Loucy (cell line): ENCODE measurements at regions not wholly inside any gene's neighbourhood (a gene's known extent, or its start where the extent isn't known, plus 50 kb on each side); places are given as distances from the start of the nearest gene placed in this dataset.

Experiments used
- H2AFZ ChIP-seq: fragments of 200-600 bp; sonication (generic); 2 replicates; pipeline ENCODE4 v1.6.0; 2016; ENCODE audit warnings: antibody characterized with exemption, mild to moderate bottlenecking, low read length, moderate library complexity
- H3F3A ChIP-seq: fragments of 200-600 bp; 2 replicates; pipeline ENCODE4 v1.6.0; 2016; ENCODE audit warnings: antibody characterized with exemption, low read depth, mild to moderate bottlenecking
- H3K27me3 ChIP-seq: fragments of 200-600 bp; sonication (generic); 2 replicates; pipeline ENCODE4 v1.6.1; 2014; ENCODE audit warnings: low read length, mild to moderate bottlenecking; ENCODE audit not compliant: insufficient read depth, poor library complexity, severe bottlenecking
- H3K36me3 ChIP-seq: fragments of 200-600 bp; sonication (generic); 2 replicates; pipeline ENCODE4 v1.6.1; 2016; ENCODE audit warnings: low read length; ENCODE audit not compliant: insufficient read depth
- H3K4me1 ChIP-seq: fragments of 200-600 bp; sonication (generic); 2 replicates; pipeline ENCODE4 v1.5.1; 2014; ENCODE audit warnings: low read length, mild to moderate bottlenecking; ENCODE audit not compliant: insufficient read depth, poor library complexity, severe bottlenecking
- H3K4me2 ChIP-seq: fragments of 200-600 bp; sonication (generic); 2 replicates; pipeline ENCODE4 v1.6.0; 2014; ENCODE audit warnings: antibody characterized with exemption, low read length, low read depth, mild to moderate bottlenecking; ENCODE audit not compliant: poor library complexity, severe bottlenecking
- H3K4me3 ChIP-seq: fragments of 200-600 bp; sonication (generic); 2 replicates; pipeline ENCODE4 v1.5.1; 2014; ENCODE audit warnings: low read length, mild to moderate bottlenecking, mixed read lengths; ENCODE audit not compliant: poor library complexity, severe bottlenecking
- H3K79me2 ChIP-seq: fragments of 200-600 bp; sonication (generic); 2 replicates; pipeline ENCODE4 v1.6.1; 2014; ENCODE audit warnings: low read length; ENCODE audit not compliant: insufficient read depth
- H3K9ac ChIP-seq: fragments of 200-600 bp; sonication (generic); 2 replicates; pipeline ENCODE4 v1.6.0; 2014; ENCODE audit warnings: mild to moderate bottlenecking, low read depth, low read length, moderate library complexity; ENCODE audit not compliant: poor library complexity, severe bottlenecking
- H3K9me2 ChIP-seq: fragments of 200-600 bp; sonication (generic); replicated peaks from 2 replicates; pipeline ENCODE4 v1.6.1; 2016; ENCODE audit warnings: low read depth, low read length, mixed read lengths
- H3K9me3 ChIP-seq: fragments of 200-600 bp; sonication (generic); 2 replicates; pipeline ENCODE4 v1.6.1; 2014; ENCODE audit warnings: mild to moderate bottlenecking, antibody characterized with exemption, low read length, low read depth; ENCODE audit not compliant: insufficient read depth
- H4K20me1 ChIP-seq: fragments of 200-600 bp; sonication (generic); 2 replicates; pipeline ENCODE4 v1.6.0; 2014; ENCODE audit warnings: antibody characterized with exemption, low read length, mild to moderate bottlenecking; ENCODE audit not compliant: insufficient read depth, poor library complexity, severe bottlenecking
- EZH2phosphoT487 ChIP-seq: fragments of 200-600 bp; IDR thresholded peaks from 2 replicates; pipeline ENCODE4 v1.6.1; 2018; ENCODE audit warnings: antibody characterized with exemption, mild to moderate bottlenecking, moderate library complexity, borderline replicate concordance
- TF ChIP-seq, protein P1 (sequence below): fragments of 200-600 bp; sonication (generic); conservative IDR thresholded peaks from 2 replicates; pipeline ENCODE4 v1.5.1; 2014; ENCODE audit warnings: mild to moderate bottlenecking, antibody characterized with exemption, low read length

- no peaks in the 10 kb centered on the region for H3K9me2 ChIP-seq
- H3K27me3 ChIP-seq, result no peaks in the 10 kb centered on the region
- H3K4me2 ChIP-seq, result no peak overlapping the region
- no peaks in the 10 kb centered on the region for H3K9me3 ChIP-seq
- TF ChIP-seq, protein P1, sequence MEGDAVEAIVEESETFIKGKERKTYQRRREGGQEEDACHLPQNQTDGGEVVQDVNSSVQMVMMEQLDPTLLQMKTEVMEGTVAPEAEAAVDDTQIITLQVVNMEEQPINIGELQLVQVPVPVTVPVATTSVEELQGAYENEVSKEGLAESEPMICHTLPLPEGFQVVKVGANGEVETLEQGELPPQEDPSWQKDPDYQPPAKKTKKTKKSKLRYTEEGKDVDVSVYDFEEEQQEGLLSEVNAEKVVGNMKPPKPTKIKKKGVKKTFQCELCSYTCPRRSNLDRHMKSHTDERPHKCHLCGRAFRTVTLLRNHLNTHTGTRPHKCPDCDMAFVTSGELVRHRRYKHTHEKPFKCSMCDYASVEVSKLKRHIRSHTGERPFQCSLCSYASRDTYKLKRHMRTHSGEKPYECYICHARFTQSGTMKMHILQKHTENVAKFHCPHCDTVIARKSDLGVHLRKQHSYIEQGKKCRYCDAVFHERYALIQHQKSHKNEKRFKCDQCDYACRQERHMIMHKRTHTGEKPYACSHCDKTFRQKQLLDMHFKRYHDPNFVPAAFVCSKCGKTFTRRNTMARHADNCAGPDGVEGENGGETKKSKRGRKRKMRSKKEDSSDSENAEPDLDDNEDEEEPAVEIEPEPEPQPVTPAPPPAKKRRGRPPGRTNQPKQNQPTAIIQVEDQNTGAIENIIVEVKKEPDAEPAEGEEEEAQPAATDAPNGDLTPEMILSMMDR, result no peak
- TF ChIP-seq EZH2phosphoT487, result no peak
- no peaks in the 10 kb centered on the region for H3K4me1 ChIP-seq
- H2AFZ ChIP-seq, result no peak overlapping the region
- no peaks in the 10 kb centered on the region for H3F3A ChIP-seq
- H4K20me1 ChIP-seq, result no peaks in the 10 kb centered on the region
- no peak overlapping the region for H3K9ac ChIP-seq
- no peaks in the 10 kb centered on the region for H3K79me2 ChIP-seq
- no peak overlapping the region for H3K4me3 ChIP-seq
- no peaks in the 10 kb centered on the region for H3K36me3 ChIP-seq
Measured at GRCh38 chr4:45036677-45037076, 310.3 kb upstream of the GNPDA2 start.

DNA sequence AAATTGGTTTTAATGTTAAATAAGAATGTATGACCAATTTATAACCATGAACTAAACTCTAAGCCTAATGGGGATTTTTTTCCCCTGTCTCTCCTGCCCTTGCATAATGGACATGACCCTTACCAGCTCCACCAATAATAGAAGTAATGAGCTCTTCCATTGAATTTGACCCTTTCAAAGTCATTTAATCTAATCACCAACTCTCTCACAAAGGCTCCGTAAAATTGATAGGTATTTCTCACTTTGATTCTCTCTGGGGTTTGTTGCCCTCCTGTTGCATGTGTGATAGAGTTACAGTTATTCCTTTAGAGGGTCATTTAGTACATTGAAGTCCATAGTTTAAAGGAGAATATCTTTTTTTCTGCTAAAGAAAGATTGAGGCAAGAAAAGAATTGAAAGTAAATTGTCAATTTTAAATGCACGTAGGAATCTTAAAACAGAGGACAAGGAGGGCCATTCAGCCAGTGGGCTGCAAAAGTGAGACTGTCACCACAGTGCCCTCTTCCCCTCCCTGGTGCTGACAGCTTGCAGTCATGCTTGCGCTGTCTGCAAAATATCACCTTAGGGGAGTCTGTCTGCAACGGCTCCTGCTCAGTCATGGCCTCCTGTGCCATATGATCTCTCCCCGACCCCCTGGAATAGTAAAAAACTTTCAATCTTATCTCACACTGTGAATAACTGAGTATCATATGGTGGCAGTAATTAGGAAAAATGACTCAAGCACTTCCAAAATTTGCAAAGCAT, 307.5 kb upstream of the GNPDA2 start:
- Histone ChIP-seq H3K4me2 (no peak overlapping the region), H3K9ac (no peak overlapping the region), H3K36me3 (no peaks in the 10 kb centered on the region), H3K79me2 (no peaks in the 10 kb centered on the region), H4K20me1 (no peaks in the 10 kb centered on the region), H3K4me3 (no peak overlapping the region), H3K4me1 (no peaks in the 10 kb centered on the region), H3K27me3 (no peaks in the 10 kb centered on the region), H3K9me2 (no peaks in the 10 kb centered on the region), H3F3A (no peaks in the 10 kb centered on the region), H2AFZ (no peak overlapping the region), H3K9me3 (no peaks in the 10 kb centered on the region)
- no peak for TF ChIP-seq EZH2phosphoT487
- TF ChIP-seq, protein P1, result no peak

GRCh38 chr4:45030059-45030458, 303.7 kb upstream of the GNPDA2 start:
- Histone ChIP-seq H3K27me3 (no peaks in the 10 kb centered on the region), H3K4me2 (no peak overlapping the region), H2AFZ (no peak overlapping the region), H3K79me2 (no peaks in the 10 kb centered on the region), H3K4me3 (no peak overlapping the region), H3K4me1 (no peaks in the 10 kb centered on the region), H4K20me1 (no peaks in the 10 kb centered on the region), H3K9me2 (no peaks in the 10 kb centered on the region), H3F3A (no peaks in the 10 kb centered on the region), H3K9ac (no peak overlapping the region), H3K36me3 (no peaks in the 10 kb centered on the region), H3K9me3 (no peaks in the 10 kb centered on the region)
- TF ChIP-seq, protein P1, result no peak
- no peak for TF ChIP-seq EZH2phosphoT487
